ENCODE measurements at regions not wholly inside any gene's neighbourhood (a gene's known extent, or its start where the extent isn't known, plus 50 kb on each side); places are given as distances from the start of the nearest gene placed in this dataset.

GRCh38 chr18:41690332-41691127 is 264.5 kb upstream of the PIK3C3 start:
- Histone ChIP-seq H3K36me3 (no peaks in the 10 kb centered on the region), H3K27me3 (replicated peaks; ENCODE audit: insufficient read depth) (no peaks in the 10 kb centered on the region), H3K4me1 (ENCODE audit: control insufficient read depth in 1 of 2, low read depth in 2 of 2) (no peaks in the 10 kb centered on the region), H3K4me3 (no peak overlapping the region), H3K27ac (no peak overlapping the region), H3K9me3 (no peaks in the 10 kb centered on the region)
- no peak for TF ChIP-seq CTCF (IDR thresholded peaks at IDR 0.05)
- DNase-seq (ENCODE audit: low spot score), result no peak
- ATAC-seq (ENCODE audit: insufficient number of reproducible peaks, low FRiP score, low read depth), result no peak

- Histone ChIP-seq H3K4me1 (ENCODE audit: control insufficient read depth in 1 of 2, low read depth in 2 of 2) (no peaks in the 10 kb centered on the region), H3K27me3 (replicated peaks; ENCODE audit: insufficient read depth) (no peaks in the 10 kb centered on the region), H3K36me3 (no peaks in the 10 kb centered on the region), H3K9me3 (no peaks in the 10 kb centered on the region), H3K4me3 (no peak overlapping the region), H3K27ac (no peak overlapping the region)
- ATAC-seq (ENCODE audit: insufficient number of reproducible peaks, low FRiP score, low read depth) (no peak), DNase-seq (ENCODE audit: low spot score) (no peak)
- TF ChIP-seq CTCF (IDR thresholded peaks at IDR 0.05), result no peak
Measured at GRCh38 chr18:41687138-41687537, 267.9 kb upstream of the PIK3C3 start.

GRCh38 chr18:41681138-41681880 is 273.7 kb upstream of the PIK3C3 start:
- no peak for TF ChIP-seq CTCF (IDR thresholded peaks at IDR 0.05)
- DNase-seq (ENCODE audit: low spot score), result no peak
- Histone ChIP-seq H3K36me3 (no peaks in the 10 kb centered on the region), H3K9me3 (no peaks in the 10 kb centered on the region), H3K4me1 (ENCODE audit: control insufficient read depth in 1 of 2, low read depth in 2 of 2) (no peaks in the 10 kb centered on the region), H3K27ac (no peak overlapping the region), H3K27me3 (replicated peaks; ENCODE audit: insufficient read depth) (no peaks in the 10 kb centered on the region), H3K4me3 (no peak overlapping the region)
- no peak for ATAC-seq (ENCODE audit: insufficient number of reproducible peaks, low FRiP score, low read depth)

GRCh38 chr18:41674506-41674905 is 280.5 kb upstream of the PIK3C3 start:
- DNase-seq (ENCODE audit: low spot score) (no peak), ATAC-seq (ENCODE audit: insufficient number of reproducible peaks, low FRiP score, low read depth) (no peak)
- H3K27ac ChIP-seq, result no peak overlapping the region
- no peaks in the 10 kb centered on the region for H3K9me3 ChIP-seq
- H3K36me3 ChIP-seq, result no peaks in the 10 kb centered on the region
- H3K27me3 ChIP-seq (replicated peaks; ENCODE audit: insufficient read depth), result no peaks in the 10 kb centered on the region
- H3K4me3 ChIP-seq, result no peak overlapping the region
- H3K4me1 ChIP-seq (ENCODE audit: control insufficient read depth in 1 of 2, low read depth in 2 of 2), result no peaks in the 10 kb centered on the region
- TF ChIP-seq CTCF (IDR thresholded peaks at IDR 0.05), result no peak

GRCh38 chr18:41666231-41666630 is 288.8 kb upstream of the PIK3C3 start:
- H3K4me3 ChIP-seq, result no peak overlapping the region
- H3K9me3 ChIP-seq, result no peaks in the 10 kb centered on the region
- H3K4me1 ChIP-seq (ENCODE audit: control insufficient read depth in 1 of 2, low read depth in 2 of 2), result no peaks in the 10 kb centered on the region
- H3K27me3 ChIP-seq (replicated peaks; ENCODE audit: insufficient read depth), result no peaks in the 10 kb centered on the region
- DNase-seq (ENCODE audit: low spot score) (no peak), ATAC-seq (ENCODE audit: insufficient number of reproducible peaks, low FRiP score, low read depth) (no peak)
- no peak overlapping the region for H3K27ac ChIP-seq
- TF ChIP-seq CTCF (IDR thresholded peaks at IDR 0.05), result no peak
- no peaks in the 10 kb centered on the region for H3K36me3 ChIP-seq
